OCI-LY7 (cell line): ENCODE measurements at regions not wholly inside any gene's neighbourhood (a gene's known extent, or its start where the extent isn't known, plus 50 kb on each side); places are given as distances from the start of the nearest gene placed in this dataset.

Experiments used
- BruUV-seq: library from RNA; stranded (reverse); fragments of 400-500 nt; replicated peaks from 2 replicates; lab custom pipeline; 2021; lab: Mats Ljungman, UMichigan
- CTCF ChIA-PET: fragments of 300-600 bp; sonication (Branson Sonifier 250); formaldehyde crosslinking; loops from one replicate; lab custom pipeline; 2022; ENCODE audit warnings: antibody characterized with exemption; ENCODE audit not compliant: unreplicated experiment; lab: Charles Lee
- POLR2A ChIA-PET: fragments of 300-600 bp; sonication (Branson Sonifier 250); formaldehyde crosslinking; loops from one replicate; lab custom pipeline; 2022; ENCODE audit warnings: antibody characterized with exemption; lab: Charles Lee
- DNase-seq: peaks from one replicate; pipeline ENCODE4 v3.0.0-alpha.2; 2015; ENCODE audit warnings: low spot score
- H2AFZ ChIP-seq: fragments of 200-600 bp; sonication (generic), shearing (Covaris generic); 2 replicates; pipeline ENCODE4 v1.6.1; 2014; ENCODE audit warnings: mild to moderate bottlenecking, antibody characterized with exemption, low read length, moderate library complexity
- H3K27ac ChIP-seq: fragments of 200-600 bp; sonication (generic); 2 replicates; pipeline ENCODE4 v1.5.1; 2014; ENCODE audit warnings: mixed run types, low read depth, mild to moderate bottlenecking, moderate library complexity, low read length, inconsistent platforms; ENCODE audit not compliant: poor library complexity, severe bottlenecking
- H3K36me3 ChIP-seq: fragments of 200-600 bp; sonication (generic); 2 replicates; pipeline ENCODE4 v1.6.1; 2014; ENCODE audit warnings: mild to moderate bottlenecking, antibody characterized with exemption, low read length, moderate library complexity, mixed read lengths; ENCODE audit not compliant: insufficient read depth
- H3K4me1 ChIP-seq: fragments of 200-600 bp; sonication (generic); 2 replicates; pipeline ENCODE4 v1.5.1; 2014; ENCODE audit warnings: mild to moderate bottlenecking, low read length; ENCODE audit not compliant: insufficient read depth, poor library complexity, severe bottlenecking
- H3K4me2 ChIP-seq: fragments of 200-600 bp; sonication (generic); 2 replicates; pipeline ENCODE4 v1.6.1; 2014; ENCODE audit warnings: mild to moderate bottlenecking, low read length
- H3K4me3 ChIP-seq: fragments of 200-600 bp; sonication (generic); 2 replicates; pipeline ENCODE4 v1.5.1; 2014; ENCODE audit warnings: mild to moderate bottlenecking, low read depth, low read length; ENCODE audit not compliant: poor library complexity, severe bottlenecking
- H3K79me2 ChIP-seq: fragments of 200-600 bp; sonication (generic); 2 replicates; pipeline ENCODE4 v1.6.1; 2016; ENCODE audit warnings: low read depth, mild to moderate bottlenecking, low read length, moderate library complexity, mixed read lengths; ENCODE audit not compliant: insufficient read depth
- H3K9me2 ChIP-seq: fragments of 200-600 bp; sonication (generic); 2 replicates; pipeline ENCODE4 v1.6.1; 2016; ENCODE audit warnings: mild to moderate bottlenecking, low read length, mixed read lengths; ENCODE audit not compliant: insufficient read depth
- H3K9me3 ChIP-seq: fragments of 200-600 bp; sonication (generic); 2 replicates; pipeline ENCODE4 v1.6.1; 2014; ENCODE audit warnings: mild to moderate bottlenecking, mixed run types, low read length, mixed read lengths
- H4K20me1 ChIP-seq: fragments of 200-600 bp; sonication (generic); 2 replicates; pipeline ENCODE4 v1.6.1; 2014; ENCODE audit warnings: mild to moderate bottlenecking, antibody characterized with exemption, low read length, moderate library complexity, mixed read lengths; ENCODE audit not compliant: insufficient read depth
- CTCF ChIP-seq: fragments of 200-600 bp; sonication (generic); conservative IDR thresholded peaks from 2 replicates; pipeline ENCODE4 v1.5.1; 2014; ENCODE audit warnings: mild to moderate bottlenecking, antibody characterized with exemption, low read length, moderate library complexity, mixed read lengths
- EZH2phosphoT487 ChIP-seq: fragments of 200-600 bp; sonication (generic); IDR thresholded peaks from 2 replicates; pipeline ENCODE4 v1.6.1; 2018; ENCODE audit warnings: low read depth, borderline replicate concordance, mild to moderate bottlenecking, mixed run types, antibody characterized with exemption, low read length, moderate library complexity, mixed read lengths
- intact Hi-C: fragments of 100-400 bp; cut with micrococcal nuclease; formaldehyde crosslinking; loops from one replicate; pipeline ENCODE4 v1.10.0; 2022; ENCODE audit not compliant: unreplicated experiment

GRCh38 chr9:100714372-100715099 lies 136.7 kb downstream of the CAVIN4 start:
- Histone ChIP-seq H3K27ac (no peak overlapping the region), H2AFZ (no peak overlapping the region), H3K79me2 (no peaks in the 10 kb centered on the region), H3K36me3 (no peaks in the 10 kb centered on the region), H3K4me1 (no peaks in the 10 kb centered on the region), H3K4me3 (no peak overlapping the region), H4K20me1 (no peaks in the 10 kb centered on the region), H3K9me3 (no peaks in the 10 kb centered on the region), H3K4me2 (no peak overlapping the region), H3K9me2 (no peaks in the 10 kb centered on the region)
- TF ChIP-seq EZH2phosphoT487 (no peak), CTCF (peak; percentile 97)
- ChIA-PET POLR2A (interaction anchor here (0.6 kb wide), 1 partner anchor 45 kb away, joined by 3 read pairs; no protein-coding TSS in a partner anchor), CTCF (interaction anchor here (0.6 kb wide), 1 partner anchor 358 kb away, joined by 3 read pairs; no protein-coding TSS in a partner anchor)
- BruUV-seq: no TSS peak
- DNase-seq: peak; percentile 49
- intact Hi-C loops: loop anchor here (5.0 kb wide), 1 partner anchor 598 kb away; no protein-coding TSS in a partner anchor

DNA sequence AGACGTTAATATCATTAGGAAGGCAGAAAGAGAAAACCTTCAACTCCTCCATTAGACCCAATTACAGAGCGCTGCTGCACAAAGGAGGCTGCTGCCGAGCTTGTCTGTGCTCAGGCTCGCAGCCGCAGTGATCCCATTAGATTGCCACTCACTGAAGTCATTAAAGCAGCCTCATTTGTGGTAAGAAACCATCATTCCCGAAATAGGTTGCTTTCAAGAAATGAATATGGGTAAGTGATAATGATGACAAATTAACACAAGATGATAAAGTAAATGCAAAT lies 137.2 kb downstream of the CAVIN4 start:
- Histone ChIP-seq H3K4me2 (no peak overlapping the region), H3K79me2 (no peaks in the 10 kb centered on the region), H3K4me3 (no peak overlapping the region), H3K27ac (no peak overlapping the region), H3K36me3 (no peaks in the 10 kb centered on the region), H3K9me3 (no peaks in the 10 kb centered on the region), H4K20me1 (no peaks in the 10 kb centered on the region), H3K4me1 (no peaks in the 10 kb centered on the region), H2AFZ (no peak overlapping the region), H3K9me2 (no peaks in the 10 kb centered on the region)
- intact Hi-C loops: no loop called here
- no peak for DNase-seq
- no peak for TF ChIP-seq CTCF
- no peak for TF ChIP-seq EZH2phosphoT487
- no TSS peak for BruUV-seq
- CTCF ChIA-PET: no interaction called here
- POLR2A ChIA-PET: no interaction called here

- Histone ChIP-seq H3K9me2 (no peaks in the 10 kb centered on the region), H3K36me3 (no peaks in the 10 kb centered on the region), H3K4me1 (no peaks in the 10 kb centered on the region), H2AFZ (no peak overlapping the region), H3K79me2 (no peaks in the 10 kb centered on the region), H3K4me2 (no peak overlapping the region), H3K4me3 (no peak overlapping the region), H4K20me1 (no peaks in the 10 kb centered on the region), H3K27ac (no peak overlapping the region), H3K9me3 (no peaks in the 10 kb centered on the region)
- DNase-seq: no peak
- ChIA-PET POLR2A (no interaction called here), CTCF (interaction anchor here (0.7 kb wide), 1 partner anchor 685 kb away, joined by 3 read pairs; no protein-coding TSS in a partner anchor)
- no TSS peak for BruUV-seq
- intact Hi-C loops: no loop called here
- TF ChIP-seq EZH2phosphoT487: no peak
- TF ChIP-seq CTCF: no peak
Observed at GRCh38 chr9:100718717-100719116, 140.8 kb downstream of the CAVIN4 start.
